Endometrium (tissue), 2 donors: ENCODE measurements at regions not wholly inside any gene's neighbourhood (a gene's known extent, or its start where the extent isn't known, plus 50 kb on each side); places are given as distances from the start of the nearest gene placed in this dataset.
A peak's percentile ranks its signal among the peaks of the same experiment; 100 is the strongest.

Experiments
- FAIRE-seq: peaks from 2 replicates; lab custom pipeline; 2012; peaks lifted over from hg19 to GRCh38; lab: Jason Lieb, UNC
- donor health status: control.
- donor health status: control.

DNA sequence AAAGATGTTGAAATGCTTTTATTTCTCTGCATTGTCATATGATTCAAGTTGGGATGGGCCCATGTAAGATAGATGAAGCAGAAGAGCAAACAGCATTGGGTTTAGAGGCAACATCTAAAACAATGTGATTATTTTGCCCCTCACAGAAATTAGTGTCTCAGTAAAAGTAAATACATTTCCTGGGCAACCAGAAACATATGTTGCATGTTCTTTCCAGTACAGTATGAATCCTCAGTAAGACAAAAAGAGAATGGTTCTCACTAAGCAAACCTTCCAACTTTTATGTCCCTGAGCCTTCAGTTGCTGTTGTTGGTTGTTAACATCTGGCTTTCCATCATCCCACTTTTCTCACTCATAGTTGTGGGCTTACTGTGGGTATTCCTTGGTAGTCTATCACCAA is 222.5 kb upstream of the PRPS1L1 start:
- no peak for FAIRE-seq

DNA sequence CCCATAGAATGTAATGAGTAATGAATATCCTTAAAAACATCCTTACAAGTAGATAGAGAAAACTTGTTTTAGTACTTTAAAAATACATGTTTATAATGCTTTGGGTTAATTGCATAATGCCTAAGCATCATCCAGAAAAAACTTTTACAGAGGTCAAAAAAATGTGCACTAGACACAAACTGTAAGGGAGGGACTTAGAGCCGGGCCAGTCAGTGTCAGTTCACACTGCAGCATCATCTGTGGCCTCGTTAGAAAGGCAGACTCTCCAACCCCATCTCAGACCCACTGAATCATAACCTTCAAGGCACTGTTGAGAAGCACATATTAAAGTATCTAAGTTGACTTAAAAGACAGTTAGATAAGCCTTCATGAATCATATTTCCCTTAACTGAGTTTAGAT is 230.1 kb upstream of the PRPS1L1 start:
- FAIRE-seq, result no peak

DNA sequence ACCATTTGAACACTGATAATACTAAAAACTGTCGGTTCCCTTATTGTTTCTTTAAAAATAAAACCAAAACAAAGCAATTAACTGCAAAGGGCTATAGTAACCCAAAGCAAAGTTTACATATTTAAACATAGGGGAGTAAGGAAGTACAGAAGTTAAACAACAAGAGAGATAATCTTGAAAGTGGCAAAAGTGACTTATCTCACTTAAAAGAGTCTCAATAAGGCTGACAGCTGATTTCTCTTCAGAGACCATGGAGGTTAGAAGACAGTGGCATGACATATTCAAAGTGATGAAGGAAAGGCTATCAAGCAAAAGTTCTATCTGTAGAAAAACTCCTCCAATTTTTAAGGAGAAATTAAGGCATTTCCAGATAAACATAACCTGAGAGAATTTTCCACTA is 233.5 kb upstream of the HDAC9 start:
- no peak for FAIRE-seq

DNA sequence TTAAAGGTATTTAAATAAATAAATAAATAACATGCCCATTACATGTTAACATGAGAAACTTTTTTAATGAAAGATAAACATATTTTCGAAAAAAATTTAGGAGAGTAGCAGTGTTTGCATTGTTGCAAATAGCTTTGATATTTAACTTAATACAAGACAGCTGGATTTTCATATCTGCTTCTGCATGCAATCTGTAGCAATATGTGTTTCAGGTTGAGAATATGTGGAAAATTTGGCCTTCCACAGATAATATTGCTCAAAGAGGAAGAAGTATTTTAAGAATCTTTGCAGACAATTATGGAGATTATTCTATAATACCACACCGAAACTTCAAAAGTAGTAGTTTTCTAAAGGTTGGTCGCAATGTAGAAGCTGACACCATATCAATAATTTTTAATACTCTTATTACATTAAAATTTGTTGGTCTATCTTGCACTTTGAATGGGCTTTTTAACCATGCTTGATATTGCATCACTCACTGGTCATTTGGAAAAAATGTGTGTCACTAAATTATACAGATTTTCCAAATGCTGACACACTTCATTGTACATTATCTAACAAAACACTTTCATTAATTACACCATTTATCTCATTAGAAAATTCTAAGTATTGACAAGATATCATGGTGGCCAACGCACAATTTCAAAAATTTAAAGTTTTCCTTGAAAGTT is 229.8 kb upstream of the HDAC9 start:
- no peak for FAIRE-seq

DNA sequence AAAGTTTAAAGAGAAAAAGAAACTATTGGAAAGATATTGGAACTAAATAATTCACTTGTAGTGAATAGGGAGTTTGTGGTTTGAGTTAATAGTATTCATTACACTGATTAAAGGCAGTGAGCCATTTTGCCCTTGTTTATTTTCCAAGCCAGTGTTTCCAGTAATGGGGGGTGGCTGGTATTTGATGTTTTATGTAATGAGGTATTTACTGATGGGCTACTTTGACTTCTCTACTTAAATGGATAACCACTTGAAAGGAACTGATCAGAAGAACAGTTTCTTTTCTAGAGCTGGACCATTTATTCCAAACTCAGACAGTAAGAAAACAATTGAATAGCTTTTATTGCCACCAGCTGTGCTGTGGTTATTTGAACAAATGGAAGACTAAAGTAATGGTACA is 227.0 kb upstream of the HDAC9 start:
- FAIRE-seq, result no peak

DNA sequence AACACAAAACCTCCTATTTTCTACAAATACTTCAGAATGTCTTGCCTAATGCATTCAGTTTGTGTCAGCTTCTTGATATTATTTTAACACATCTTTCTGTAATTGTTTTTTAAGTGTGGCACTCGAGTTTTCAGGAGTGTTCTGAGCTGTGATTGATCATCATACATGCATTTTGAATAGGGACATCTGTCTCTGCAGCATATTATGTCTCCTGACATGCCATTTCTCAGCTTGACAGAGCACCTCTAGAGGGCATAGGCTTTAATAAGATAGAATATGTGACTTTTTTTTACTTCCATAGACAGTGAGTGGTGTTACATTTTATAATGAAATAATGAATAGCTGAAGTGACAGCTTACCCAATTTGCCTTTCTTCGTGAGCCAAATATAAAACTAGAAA is 219.2 kb upstream of the HDAC9 start:
- FAIRE-seq, result no peak

DNA sequence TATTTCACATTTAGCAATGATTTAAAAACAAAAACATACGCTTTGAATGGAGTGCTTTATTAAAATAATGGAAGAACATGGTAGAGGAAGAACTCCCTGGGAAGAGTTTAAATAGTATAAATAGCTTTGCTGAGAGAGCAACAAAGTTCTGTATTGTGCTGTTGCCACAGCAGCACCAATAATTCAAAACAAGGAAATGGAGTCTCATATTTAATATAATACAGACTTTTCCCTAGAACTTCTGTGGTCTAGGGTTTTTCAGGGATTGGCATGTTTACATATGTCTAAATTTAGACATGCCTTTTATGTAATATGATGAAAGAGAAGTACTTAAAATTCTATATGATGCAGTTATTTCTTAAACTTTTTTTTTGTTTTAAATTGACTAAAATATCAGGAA is 217.2 kb upstream of the HDAC9 start:
- FAIRE-seq, result no peak

DNA sequence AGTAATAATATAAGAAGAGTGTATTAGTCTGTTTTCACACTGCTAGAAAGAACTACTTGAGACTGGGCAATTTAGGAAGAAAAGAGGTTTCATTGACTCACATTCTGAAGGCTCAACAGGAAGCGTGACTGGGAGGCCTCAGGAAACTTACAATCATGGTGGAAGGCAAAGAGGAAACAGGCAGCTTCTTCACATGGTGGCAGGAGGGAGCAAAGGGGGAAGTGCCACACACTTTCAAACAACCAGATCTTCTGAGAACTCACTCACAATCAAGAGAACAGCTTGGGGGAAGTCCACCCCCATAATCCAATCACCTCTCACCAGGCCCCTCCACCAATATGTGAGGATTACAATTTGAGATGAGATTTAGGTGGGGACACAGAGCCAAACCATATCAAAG is 212.5 kb upstream of the HDAC9 start:
- FAIRE-seq, result no peak

DNA sequence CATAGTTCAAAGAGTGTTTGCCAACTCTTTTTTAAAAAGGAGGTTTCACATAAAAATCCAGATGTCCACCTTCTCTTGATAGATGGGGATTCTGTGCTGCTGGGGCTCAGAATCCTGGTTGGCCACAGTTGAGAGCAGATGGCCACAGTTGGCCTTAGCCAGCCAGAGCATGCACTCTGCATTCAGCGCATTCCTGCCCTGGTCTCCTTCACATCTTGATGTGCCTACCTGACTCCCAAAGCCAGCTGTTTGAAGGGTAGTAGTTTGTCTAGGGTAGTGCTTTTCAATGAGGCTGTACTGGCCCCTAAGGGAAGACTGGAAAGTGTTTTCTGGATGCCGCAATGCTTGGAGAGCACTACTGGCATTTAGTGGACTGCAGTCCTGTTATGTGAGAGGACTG is 208.1 kb upstream of the HDAC9 start:
- no peak for FAIRE-seq

DNA sequence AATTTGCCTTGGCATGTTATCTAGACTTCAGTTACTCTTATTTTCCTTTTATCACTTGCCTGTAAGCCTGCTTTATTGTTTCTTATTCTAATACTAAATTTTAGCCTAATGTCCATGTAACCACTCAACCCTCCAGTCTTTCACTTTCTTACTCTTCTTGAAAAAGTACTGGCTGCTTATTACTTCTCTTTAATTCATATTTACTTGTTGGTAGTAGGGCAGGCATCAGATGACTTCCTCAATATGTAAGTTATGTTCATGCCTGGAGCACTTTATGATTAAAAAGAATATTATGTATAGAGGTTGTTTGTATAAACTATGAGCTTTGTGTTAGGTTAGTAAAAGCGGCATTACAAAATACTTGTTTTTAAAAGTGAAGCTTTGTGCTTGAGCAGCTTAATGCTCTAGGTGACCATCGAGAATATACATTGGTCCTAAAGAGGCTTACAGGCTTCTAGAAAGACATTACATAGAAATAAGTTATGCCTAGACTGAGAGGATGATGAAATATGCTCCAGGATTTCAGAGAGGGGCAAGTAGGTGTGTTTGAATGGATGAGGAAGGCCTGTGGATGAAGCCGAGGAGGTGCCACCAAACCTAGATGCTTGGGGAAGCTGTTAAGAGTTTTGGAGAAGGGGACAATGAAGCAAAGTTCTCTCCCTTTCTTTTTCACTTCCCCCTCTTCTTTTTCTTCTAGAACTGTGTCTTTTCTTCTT is 207.1 kb upstream of the HDAC9 start:
- FAIRE-seq, result no peak

DNA sequence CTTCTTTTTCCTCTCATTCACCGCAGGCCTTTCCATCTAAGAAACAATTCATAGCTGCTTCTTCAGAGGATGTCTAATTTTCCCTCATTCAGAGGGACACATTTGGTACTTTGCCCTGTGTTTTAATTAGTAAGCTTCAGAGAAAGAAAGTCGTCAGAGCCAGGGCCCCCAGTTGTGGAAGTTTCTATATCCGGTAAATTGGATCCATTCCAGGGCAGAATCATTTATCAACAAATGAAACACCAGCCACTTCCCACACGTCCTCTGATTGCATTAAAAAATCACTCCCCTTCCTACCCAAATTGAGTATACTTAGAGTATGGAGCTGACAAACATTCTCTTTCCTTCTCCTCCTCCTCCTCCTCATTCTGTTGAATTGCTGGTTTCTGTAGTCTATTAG is 205.8 kb upstream of the HDAC9 start:
- FAIRE-seq, result no peak

DNA sequence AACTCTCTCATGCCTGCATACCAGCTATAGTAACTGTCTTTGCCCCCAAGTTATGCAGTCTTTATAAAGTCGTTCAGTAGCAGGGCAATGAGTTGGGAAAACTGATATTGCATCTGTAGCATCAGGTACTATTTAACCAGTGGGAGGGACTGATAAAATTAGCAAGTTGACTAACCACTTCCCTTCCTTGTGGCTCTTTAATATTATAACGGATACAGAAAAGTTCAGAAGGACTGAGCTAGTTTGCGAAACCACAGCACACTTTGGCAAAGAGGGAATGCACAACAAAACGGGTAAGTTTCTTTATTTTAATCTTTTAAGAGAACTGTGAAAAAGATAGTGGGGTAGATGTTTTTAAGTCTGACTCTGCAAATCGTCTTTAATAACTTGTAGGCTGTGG is 205.3 kb upstream of the HDAC9 start:
- no peak for FAIRE-seq

DNA sequence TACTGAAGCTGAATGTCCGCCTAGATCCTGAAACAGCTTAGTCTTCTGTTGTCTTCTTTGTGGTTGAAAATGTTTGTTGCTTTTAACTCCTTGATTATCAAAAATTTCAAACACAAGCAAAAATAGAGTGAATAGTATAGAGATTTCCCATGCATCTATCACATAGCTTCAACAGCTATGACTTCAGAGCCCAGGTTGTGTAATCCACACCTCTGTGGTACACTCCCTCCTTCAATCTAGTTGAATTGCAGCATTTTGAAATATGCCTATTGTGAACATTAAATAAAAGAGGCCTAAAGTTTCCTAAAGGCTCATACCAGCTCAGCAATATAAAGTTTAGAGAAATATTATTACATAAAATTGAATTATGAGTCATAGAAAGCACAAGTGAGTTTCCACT is 204.7 kb upstream of the HDAC9 start:
- no peak for FAIRE-seq

DNA sequence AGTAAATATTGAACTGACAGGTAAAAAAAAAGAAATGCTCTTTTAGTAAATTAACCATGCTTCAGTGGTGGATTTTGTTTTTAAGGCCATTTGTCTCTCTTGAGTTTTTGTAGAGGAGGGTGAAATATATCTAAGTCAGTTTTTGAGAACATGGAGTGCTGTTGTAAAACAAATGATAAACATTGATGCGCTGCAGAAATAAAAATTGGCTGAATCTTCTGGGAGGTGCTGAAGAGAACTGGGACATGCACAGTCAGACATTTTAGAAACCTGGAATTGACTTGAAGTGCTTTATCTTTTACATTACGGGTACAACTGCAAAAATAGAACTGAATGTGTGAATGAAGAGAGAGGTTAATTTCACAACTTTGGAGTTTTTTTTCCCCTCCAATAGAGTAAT is 203.0 kb upstream of the HDAC9 start:
- FAIRE-seq, result peak; percentile 50

DNA sequence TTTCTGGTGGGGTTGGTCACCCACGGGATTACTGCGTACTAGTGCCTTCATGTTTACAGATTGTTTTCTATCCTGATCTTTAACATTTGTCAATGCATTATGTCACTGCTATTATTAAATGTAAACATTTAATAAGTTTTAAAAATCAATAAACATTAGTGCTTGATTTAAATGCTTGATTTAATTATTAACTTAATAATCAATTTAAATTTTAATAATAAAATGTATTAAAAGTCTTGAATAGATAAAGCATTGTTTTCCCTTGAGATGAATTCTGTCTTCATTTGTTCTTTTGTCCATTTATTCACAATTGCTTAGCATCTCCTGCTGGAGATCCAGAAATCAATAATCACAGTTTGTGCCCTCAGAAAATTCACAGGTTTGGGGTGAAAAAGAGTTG is 201.8 kb upstream of the HDAC9 start:
- peak; percentile 53 for FAIRE-seq

DNA sequence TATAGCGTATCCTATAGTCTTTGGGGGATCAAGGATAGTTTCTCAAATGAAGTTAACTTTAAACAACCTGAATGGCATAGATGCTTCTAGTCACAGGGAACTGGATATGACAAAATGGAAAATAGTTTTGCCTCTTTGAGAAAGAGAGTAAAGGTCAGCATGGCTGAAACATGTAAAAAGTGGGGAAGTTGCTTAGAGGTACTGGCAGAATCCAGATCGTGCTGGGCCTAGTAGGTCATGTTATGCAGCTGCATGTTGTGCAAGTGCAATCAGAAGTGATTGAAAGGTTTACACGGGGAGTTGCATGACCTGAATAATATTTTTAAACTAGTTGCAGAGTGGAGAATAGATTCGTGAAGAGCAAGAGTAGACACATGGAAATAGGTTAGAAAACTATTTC is 201.1 kb upstream of the HDAC9 start:
- FAIRE-seq, result no peak

DNA sequence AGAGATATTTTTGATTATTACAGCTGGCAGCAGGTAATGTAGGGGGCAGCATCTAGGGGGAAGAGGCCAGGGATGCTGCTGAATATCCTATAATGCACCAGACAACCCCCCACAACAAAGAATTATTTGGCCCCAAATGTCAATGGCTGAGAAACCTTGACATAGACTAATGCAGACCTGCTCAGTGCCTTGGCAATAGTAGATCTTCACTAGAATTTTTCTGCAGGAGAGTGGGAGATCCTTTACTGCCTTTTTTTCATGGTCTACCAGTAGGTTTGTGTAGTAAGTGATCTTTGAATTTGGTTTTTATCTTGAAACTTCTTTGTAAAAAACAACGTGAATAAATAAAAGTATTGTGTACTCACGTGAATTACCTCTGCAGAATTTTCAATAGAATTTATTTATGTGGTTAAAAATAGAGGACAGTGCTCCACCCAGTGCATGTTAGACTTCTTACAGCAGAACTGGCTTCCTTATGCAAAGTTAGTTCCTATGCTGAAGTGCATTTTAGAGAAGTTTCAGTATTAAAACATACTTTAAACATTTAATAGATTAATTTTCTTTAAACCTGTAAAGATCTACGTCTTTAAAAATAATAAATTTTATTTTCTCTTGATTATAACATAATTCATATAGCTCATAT is 199.6 kb upstream of the HDAC9 start:
- no peak for FAIRE-seq

DNA sequence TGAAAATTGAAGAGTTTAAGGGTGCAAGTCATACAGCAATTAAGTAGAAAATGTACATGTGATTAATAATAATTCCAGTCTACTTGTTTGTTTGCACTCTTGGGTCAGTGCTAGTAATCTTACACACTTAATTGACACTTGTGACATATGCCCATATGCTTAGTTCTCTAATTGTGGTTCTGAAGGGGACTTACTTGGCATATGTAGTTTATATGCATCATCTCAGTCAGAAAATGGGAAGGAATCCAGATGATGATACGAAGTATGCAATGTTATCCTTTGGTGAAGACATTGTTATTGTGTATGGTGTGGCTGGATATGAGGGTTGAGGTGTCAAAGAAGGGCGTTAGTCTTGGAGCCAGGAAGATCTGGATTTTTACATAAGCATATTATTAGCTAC is 193.5 kb upstream of the HDAC9 start:
- FAIRE-seq, result no peak

DNA sequence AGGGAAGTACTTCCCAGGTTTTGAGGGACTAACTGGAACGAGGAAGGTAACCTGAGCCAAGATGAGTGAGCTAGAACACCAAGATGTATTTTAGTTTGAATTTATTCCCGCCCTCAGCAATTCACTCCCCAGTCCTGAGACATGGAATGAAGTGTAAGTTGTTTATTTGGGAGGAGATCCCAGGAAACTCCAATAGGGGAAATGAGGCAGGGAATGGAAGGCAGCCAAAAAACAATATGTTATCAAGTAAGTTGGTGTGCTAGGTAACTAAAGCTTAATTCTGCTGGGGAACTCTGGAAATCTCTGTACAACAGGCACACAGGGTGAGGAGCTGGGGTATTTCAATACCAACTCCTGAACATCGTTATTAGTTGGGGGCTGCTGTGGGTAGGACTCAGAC is 189.7 kb upstream of the HDAC9 start:
- FAIRE-seq, result no peak

DNA sequence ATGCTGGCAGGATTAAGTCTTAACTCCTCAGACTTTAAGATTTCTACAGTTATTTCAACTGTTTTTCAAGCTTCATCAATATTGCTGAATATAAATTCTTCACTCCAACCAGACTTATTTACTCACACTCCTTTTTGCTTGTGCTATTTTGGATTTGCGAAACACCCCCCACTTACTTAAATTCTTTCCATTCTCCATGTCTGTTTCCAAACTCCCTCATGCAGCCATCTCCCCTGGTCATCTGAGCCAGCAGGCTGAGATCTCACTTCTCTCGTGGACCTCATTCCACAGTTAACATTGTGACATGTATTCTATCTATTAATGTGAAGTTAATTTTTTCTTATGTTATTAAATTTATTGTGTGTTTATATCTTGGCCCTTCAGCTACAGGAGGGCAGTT is 188.9 kb upstream of the HDAC9 start:
- FAIRE-seq, result no peak

DNA sequence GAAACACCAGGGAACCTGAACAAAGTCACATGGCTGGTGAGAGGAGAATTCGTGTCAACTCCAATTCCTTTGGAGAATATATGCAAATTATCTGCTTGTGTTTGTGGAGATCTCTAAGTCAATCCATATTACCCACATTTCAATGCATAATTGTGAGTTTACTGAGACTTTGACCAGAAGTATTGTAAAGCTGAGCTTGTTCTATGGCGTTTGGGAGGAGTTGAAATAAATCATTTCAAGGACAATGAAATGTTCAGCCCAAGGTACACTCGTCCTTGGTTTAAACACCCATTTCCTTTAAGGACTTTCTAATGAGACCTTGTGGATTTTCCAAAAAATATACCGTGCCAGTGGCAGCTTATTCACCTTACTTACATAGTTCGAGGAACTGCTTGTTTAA is 186.6 kb upstream of the HDAC9 start:
- no peak for FAIRE-seq

DNA sequence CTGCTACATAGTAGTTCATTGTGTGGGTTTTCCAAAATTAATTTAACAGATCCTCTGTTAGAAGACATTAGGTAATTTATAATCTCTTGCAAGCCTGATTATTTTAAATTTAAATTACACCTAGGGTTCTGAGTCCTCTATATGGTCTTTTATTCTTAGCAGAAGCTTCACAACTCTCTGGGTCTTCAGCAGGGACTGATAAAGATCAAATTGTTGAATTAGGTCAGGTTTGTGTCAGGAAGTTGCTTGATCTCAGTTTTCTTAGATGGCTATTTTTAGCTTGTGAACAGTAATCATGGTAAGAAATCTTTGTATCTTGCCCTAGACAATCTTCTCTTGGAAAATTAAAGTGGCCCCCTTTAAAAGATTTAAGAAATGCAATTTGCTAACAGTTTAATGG is 183.1 kb upstream of the HDAC9 start:
- FAIRE-seq, result no peak

DNA sequence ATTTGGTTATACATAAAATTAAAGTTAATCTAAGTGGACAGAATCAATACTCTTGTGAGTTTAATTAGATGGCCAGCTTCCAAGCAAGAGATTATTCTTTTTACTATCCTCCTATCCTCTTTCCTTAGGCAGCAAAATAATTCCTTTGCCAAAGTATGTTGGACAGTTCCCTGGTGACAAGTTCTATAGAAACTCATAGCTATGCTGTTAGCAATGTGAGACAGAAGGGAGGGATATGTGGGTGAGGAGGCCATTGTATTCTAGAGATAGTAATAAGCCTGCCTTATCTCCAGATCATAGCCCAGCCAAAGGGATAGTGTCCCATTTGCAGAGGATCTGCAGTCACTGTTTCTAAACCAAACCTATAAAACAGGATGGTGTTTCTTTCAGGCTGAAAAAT is 181.6 kb upstream of the HDAC9 start:
- no peak for FAIRE-seq

DNA sequence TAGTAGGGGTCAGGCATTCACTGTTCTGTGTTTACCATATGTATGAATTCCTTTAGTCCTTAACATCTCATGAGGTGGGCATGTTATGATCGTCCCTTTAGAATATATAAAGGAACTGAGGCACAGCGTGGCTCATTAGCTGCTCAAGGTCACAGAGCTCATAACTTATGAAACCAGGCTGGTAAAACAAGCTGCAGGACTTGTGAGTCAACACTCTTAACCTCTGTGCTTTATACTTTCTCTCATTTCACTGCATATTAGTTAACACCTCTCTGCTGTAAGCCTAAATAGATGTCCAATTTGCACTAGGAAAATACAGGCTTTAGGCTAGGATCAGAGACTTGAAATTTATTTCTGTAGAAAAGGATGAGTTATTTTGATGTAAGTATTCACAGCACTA is 180.3 kb upstream of the HDAC9 start:
- no peak for FAIRE-seq
